Iris pigment epithelial cell (primary cell): ENCODE measurements at regions not wholly inside any gene's neighbourhood (a gene's known extent, or its start where the extent isn't known, plus 50 kb on each side); places are given as distances from the start of the nearest gene placed in this dataset.

ENCODE experiments used
- DNase-seq: peaks from one replicate; pipeline ENCODE4 v3.0.0-alpha.2; 2011; ENCODE audit warnings: low read depth

- DNase-seq, result no peak
Measured at GRCh38 chr9:18233311-18233710, 240.6 kb upstream of the ADAMTSL1 start.

DNA sequence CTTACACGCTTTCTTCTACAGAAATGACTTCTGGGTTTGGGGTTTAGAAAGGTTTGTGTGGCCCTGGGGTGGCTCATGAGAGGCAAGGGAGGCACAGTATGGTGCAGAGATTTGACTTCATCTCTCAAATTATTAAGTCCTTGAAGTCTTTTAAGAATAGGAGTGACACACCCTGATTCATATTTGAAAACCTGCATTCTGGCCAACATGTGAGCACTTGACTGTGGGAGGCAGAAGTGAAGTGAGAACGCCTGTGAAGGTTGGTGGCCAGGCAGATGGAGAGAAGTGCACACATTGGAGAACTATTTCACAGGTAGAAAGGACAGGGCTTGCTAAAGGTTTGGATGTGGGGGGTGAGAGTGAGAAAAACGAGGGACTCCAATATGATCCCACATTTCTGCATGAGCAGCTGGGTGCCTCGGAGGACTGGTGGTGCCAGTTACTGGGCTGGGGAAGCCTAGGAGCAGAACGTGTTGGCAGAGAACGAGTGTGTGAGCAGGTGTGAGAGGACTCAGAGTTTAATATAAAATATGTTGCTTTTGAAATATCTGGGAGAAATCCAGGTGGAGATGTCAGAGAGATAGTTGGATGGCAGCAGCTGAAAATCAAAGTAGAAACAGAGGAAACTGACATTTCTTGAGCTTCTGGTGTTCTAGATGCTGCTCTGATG, 240.0 kb upstream of the ADAMTSL1 start:
- no peak for DNase-seq

GRCh38 chr9:18235181-18235908, 238.6 kb upstream of the ADAMTSL1 start:
- DNase-seq, result no peak

GRCh38 chr9:18236336-18236735, 237.6 kb upstream of the ADAMTSL1 start:
- no peak for DNase-seq

GRCh38 chr9:18237776-18238175, 236.2 kb upstream of the ADAMTSL1 start:
- no peak for DNase-seq

DNA sequence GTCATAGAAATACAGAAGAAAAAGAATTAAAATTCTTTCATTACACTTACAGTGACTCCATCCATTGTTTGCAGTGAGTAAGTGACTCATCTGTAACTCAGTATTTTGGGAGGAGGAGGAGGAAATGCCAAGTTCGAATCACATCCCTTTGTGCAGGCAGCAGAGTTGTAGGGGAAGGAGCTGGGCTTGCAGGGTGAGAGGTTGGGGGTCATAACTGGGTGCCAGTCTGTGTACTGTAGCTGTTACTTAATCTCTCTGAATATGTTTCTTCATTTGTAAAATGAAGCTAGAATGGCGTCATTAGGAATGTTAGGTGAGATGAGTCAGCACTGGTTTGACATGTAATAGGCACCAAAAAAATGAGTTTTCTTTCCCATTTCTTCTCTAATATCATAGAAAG, 235.7 kb upstream of the ADAMTSL1 start:
- peak; percentile 83 for DNase-seq

GRCh38 chr9:18238752-18239447, 235.1 kb upstream of the ADAMTSL1 start:
- peak; percentile 79 for DNase-seq

- DNase-seq, result no peak
Measured at GRCh38 chr9:18240213-18240612, 233.7 kb upstream of the ADAMTSL1 start.

- peak; percentile 26 for DNase-seq
Measured at GRCh38 chr9:18245911-18246310, 228.0 kb upstream of the ADAMTSL1 start.

- DNase-seq, result no peak
Measured at GRCh38 chr9:18250053-18250452, 223.9 kb upstream of the ADAMTSL1 start.

DNA sequence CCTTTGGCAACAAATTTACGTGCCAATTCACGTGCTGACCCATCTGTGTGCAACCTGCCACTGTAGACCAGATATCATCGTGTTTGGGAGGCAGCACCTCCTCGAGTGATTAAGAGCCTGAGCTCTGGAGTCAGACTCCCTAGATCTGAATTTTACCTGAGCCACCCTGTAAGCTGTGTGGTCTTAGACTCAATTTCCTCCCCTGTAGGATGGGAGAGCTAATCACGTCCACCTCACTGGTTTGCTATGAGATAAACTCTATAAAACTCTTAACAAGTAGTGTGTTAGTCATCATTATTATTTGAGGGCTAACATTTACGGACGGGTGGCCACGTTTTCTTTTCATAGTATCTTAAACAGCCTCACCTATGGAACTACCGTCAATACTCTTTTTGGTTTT, 220.0 kb upstream of the ADAMTSL1 start:
- no peak for DNase-seq

DNA sequence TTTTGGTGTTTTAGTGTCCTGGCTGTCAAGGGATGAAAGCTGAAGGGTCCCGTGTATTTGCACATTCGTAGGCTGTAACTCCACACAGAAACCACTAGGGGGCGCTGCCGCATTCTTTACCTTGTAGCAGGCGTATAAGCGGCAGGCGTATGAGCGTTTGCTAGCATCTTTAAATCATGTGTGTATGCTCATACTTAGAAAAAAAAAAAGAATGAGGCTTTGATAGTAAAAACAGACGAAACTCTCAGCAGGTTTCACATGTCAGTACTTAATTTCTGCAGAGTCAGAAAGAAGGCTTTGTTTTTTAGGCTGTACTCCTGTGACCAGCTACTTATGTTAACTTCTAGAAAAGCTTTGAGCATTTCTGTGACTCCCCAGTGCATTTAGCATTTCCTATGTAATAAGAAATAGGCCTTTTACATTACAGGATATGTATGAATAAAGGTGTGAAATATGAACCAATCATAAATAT, 218.8 kb upstream of the ADAMTSL1 start:
- peak; percentile 85 for DNase-seq

DNA sequence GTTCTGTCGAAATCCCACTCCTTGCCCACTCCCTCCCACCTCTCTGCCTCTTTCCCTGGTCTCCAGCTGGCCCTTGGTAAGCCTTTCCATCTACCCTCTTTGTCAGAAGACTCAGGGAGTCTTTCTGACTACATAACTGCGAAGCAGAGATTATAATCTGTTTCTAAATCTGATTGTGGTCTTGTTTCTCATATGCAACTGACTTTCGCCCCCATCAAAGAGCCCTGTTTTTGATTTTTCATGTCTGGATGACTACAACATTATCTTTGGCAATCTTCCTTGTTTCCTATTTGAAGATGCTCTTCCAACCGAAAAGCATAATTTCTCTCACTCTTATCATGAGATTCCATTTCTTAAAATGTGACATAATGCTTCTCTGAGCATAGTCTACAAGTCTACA, 218.2 kb upstream of the ADAMTSL1 start:
- DNase-seq, result no peak

GRCh38 chr9:18256568-18256967, 217.4 kb upstream of the ADAMTSL1 start:
- no peak for DNase-seq

GRCh38 chr9:18260521-18260920, 213.4 kb upstream of the ADAMTSL1 start:
- DNase-seq, result no peak

GRCh38 chr9:18261181-18261580, 212.8 kb upstream of the ADAMTSL1 start:
- DNase-seq, result no peak

DNA sequence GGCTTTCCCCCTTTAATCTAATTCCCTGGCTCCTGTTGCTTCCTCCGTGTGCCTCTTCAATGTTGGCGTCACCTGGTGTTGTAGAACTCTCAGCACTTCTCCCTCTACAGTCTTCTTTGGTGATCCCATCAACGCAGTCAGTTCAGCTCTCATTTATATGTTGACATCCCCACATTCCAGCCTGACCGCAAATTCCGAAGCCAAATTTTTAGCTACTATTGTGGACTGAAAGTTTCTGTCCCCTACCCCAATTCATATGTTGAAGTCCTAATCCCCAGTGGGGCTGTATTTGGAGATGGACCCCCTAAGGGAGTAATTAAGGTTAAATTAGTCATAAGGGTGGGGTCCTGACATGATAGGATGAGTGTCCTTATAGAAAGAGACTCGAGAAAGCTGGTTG, 210.6 kb upstream of the ADAMTSL1 start:
- no peak for DNase-seq

DNA sequence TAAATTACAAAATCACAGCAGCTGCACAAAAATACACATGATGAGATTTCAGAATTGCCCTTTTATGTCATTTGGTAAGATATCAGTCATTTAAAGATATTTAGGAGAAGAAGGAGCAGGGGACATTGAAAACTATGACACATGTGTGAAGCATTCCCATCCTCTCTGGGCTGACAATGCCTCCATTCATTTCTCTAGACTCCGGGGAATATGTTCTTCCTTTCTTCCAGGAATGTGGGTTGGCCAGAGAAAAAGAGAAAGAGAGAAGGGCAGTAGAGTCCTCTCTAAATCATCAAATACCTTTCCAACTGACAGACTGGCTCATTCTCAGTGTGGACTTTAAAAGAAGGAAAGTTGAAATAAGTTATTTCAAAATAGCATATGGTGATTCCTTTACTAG, 205.6 kb upstream of the ADAMTSL1 start:
- peak; percentile 30 for DNase-seq

- no peak for DNase-seq
Measured at GRCh38 chr9:18269561-18269960, 204.4 kb upstream of the ADAMTSL1 start.

- DNase-seq, result peak; percentile 67
Measured at GRCh38 chr9:18274693-18275092, 199.3 kb upstream of the ADAMTSL1 start.

- DNase-seq, result no peak
Measured at GRCh38 chr9:18275313-18275990, 198.5 kb upstream of the ADAMTSL1 start.

DNA sequence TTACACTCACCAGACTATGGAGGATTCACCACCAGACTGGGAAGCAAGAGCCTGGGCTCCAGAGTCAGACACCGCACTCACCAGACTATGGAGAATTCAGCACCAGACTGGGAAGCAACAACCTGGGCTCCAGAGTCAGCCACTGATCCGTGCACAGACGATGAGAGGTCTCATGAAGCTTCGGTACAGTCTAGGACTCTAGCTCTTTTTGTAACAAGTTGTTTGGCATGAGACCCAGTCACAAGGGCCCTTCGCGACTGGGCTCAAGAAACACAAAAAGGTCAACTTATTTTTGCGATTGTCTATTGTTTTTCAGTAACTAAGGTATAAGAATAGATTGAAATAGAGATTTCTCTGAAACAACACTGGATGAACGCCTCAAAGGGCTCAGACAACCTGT, 192.7 kb upstream of the ADAMTSL1 start:
- DNase-seq, result no peak

DNA sequence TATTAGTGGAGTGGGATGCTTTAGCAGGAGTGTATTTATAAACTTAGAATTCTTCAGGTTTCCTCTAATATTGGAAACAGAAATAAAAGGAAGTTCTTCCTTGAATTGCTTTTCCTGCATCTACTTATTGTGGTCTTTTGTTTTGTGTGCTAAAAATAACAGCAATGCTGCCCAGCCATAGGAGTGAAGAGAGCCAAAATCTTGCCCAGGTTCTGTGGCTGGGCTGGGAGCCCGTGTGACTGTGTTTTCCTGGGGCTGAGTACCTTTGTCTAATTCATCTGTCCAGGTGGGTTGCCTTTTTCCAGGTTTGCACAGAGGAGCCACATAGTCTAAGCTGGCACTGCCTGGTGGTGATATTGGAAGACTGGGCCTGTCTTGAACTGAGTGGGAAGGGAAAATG, 179.7 kb upstream of the ADAMTSL1 start:
- DNase-seq, result no peak
